ENCODE measurements at regions not wholly inside any gene's neighbourhood (a gene's known extent, or its start where the extent isn't known, plus 50 kb on each side); places are given as distances from the start of the nearest gene placed in this dataset.
A peak's percentile ranks its signal among the peaks of the same experiment; 100 is the strongest.

GRCh38 chr1:181179279-181179986 is 90.9 kb downstream of the IER5 start:
- H3K27ac ChIP-seq: no peak overlapping the region
- no peak for DNase-seq
- TF ChIP-seq CTCF (IDR thresholded peaks at IDR 0.05; ENCODE audit: low read depth, low read length): no peak

GRCh38 chr1:181179987-181180365 is 91.5 kb downstream of the IER5 start:
- Histone ChIP-seq H3K27me3 (ENCODE audit: insufficient read depth, low read depth, severe bottlenecking) (no peaks in the 10 kb centered on the region), H3K9me3 (ENCODE audit: severe bottlenecking) (no peaks in the 10 kb centered on the region), H3K4me3 (ENCODE audit: low read depth, low read length) (no peak overlapping the region), H3K36me3 (no peaks in the 10 kb centered on the region), H3K27ac (no peak overlapping the region)
- no peak for TF ChIP-seq CTCF (IDR thresholded peaks at IDR 0.05; ENCODE audit: low read depth, low read length)
- peak; percentile 16 for DNase-seq

More at GRCh38 chr1:181179279-181179986, 90.9 kb downstream of the IER5 start:
- Histone ChIP-seq H3K9me3 (ENCODE audit: severe bottlenecking) (no peaks in the 10 kb centered on the region), H3K27me3 (ENCODE audit: insufficient read depth, low read depth, severe bottlenecking) (no peaks in the 10 kb centered on the region), H3K4me3 (ENCODE audit: low read depth, low read length) (no peak overlapping the region), H3K36me3 (no peaks in the 10 kb centered on the region)

- TF ChIP-seq CTCF (IDR thresholded peaks at IDR 0.05; ENCODE audit: low read depth, low read length): no peak
- H3K4me3 ChIP-seq (ENCODE audit: low read depth, low read length): peak overlapping the region; percentile 4; the same call in 1 of the 2 replicates
- H3K36me3 ChIP-seq: no peaks in the 10 kb centered on the region
- no peaks in the 10 kb centered on the region for H3K9me3 ChIP-seq (ENCODE audit: severe bottlenecking)
- DNase-seq: no peak
- H3K27me3 ChIP-seq (ENCODE audit: insufficient read depth, low read depth, severe bottlenecking): no peaks in the 10 kb centered on the region
- no peak overlapping the region for H3K27ac ChIP-seq
Measured at GRCh38 chr1:181180407-181181031, 92.0 kb downstream of the IER5 start.

GRCh38 chr1:181181792-181182585 is 93.5 kb downstream of the IER5 start:
- Histone ChIP-seq H3K36me3 (no peaks in the 10 kb centered on the region), H3K27me3 (ENCODE audit: insufficient read depth, low read depth, severe bottlenecking) (no peaks in the 10 kb centered on the region), H3K9me3 (ENCODE audit: severe bottlenecking) (no peaks in the 10 kb centered on the region), H3K27ac (no peak overlapping the region), H3K4me3 (ENCODE audit: low read depth, low read length) (no peak overlapping the region)
- DNase-seq: no peak
- TF ChIP-seq CTCF (IDR thresholded peaks at IDR 0.05; ENCODE audit: low read depth, low read length): no peak

DNA sequence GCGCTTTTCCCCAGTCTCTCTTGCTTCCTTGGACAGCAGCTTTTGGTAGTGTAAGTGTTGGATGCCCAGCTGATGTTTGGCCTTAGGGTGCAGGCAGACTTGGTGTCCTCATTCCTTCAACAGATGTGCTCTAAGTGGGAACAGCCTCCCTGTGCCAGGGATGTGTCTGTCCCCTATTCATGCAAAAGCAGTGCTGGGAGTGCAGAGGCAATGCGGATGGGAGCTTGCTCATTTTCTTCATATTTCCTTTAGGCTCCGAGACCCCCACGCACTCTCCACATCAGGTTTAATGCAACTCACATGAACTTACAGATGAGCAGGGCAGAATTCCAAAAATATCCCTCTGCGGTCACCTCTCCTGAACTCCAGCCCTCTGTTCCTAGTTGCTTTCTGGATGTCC is 96.1 kb downstream of the IER5 start:
- H3K9me3 ChIP-seq (ENCODE audit: severe bottlenecking): no peaks in the 10 kb centered on the region
- H3K27ac ChIP-seq: no peak overlapping the region
- H3K36me3 ChIP-seq: no peaks in the 10 kb centered on the region
- H3K27me3 ChIP-seq (ENCODE audit: insufficient read depth, low read depth, severe bottlenecking): no peaks in the 10 kb centered on the region
- DNase-seq: no peak
- H3K4me3 ChIP-seq (ENCODE audit: low read depth, low read length): no peak overlapping the region
- TF ChIP-seq CTCF (IDR thresholded peaks at IDR 0.05; ENCODE audit: low read depth, low read length): no peak
